ENCODE measurements at regions not wholly inside any gene's neighbourhood (a gene's known extent, or its start where the extent isn't known, plus 50 kb on each side); places are given as distances from the start of the nearest gene placed in this dataset.

DNA sequence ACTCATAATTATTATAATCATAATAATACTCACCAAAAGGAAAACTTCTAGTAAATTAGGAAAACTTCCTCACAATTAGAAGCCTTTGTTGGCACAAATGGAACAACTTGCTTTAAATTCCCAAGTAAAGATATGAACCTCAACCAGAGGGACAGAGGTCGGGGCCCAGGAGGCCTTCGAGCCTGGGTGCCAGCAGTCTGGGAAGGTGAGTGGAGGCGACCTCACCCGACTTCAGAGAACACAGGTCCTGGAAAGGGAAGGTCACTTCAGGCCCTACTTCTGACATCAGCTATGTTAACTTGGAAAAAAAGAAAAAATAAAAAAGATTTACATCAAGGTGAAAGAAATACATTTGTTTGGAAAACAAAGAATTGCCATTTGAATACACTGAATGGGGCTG lies 350.0 kb upstream of the MYT1L start:
- Histone ChIP-seq H3K4me3 (no peak overlapping the region), H3K27ac (no peak overlapping the region), H3K9me3 (no peaks in the 10 kb centered on the region), H3K36me3 (no peaks in the 10 kb centered on the region), H3K27me3 (no peaks in the 10 kb centered on the region), H3K4me1 (no peaks in the 10 kb centered on the region)
- no peak for TF ChIP-seq POLR2A (IDR thresholded peaks at IDR 0.05)
- TF ChIP-seq, protein P1, sequence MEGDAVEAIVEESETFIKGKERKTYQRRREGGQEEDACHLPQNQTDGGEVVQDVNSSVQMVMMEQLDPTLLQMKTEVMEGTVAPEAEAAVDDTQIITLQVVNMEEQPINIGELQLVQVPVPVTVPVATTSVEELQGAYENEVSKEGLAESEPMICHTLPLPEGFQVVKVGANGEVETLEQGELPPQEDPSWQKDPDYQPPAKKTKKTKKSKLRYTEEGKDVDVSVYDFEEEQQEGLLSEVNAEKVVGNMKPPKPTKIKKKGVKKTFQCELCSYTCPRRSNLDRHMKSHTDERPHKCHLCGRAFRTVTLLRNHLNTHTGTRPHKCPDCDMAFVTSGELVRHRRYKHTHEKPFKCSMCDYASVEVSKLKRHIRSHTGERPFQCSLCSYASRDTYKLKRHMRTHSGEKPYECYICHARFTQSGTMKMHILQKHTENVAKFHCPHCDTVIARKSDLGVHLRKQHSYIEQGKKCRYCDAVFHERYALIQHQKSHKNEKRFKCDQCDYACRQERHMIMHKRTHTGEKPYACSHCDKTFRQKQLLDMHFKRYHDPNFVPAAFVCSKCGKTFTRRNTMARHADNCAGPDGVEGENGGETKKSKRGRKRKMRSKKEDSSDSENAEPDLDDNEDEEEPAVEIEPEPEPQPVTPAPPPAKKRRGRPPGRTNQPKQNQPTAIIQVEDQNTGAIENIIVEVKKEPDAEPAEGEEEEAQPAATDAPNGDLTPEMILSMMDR (IDR thresholded peaks at IDR 0.05) = no peak
- intact Hi-C loops (cut with DNase I) = no loop called here
- WGBS, 2 donors = 90 to 92% methylated on average over 4 of the region's 4 CpGs
- DNase-seq = no peak

DNA sequence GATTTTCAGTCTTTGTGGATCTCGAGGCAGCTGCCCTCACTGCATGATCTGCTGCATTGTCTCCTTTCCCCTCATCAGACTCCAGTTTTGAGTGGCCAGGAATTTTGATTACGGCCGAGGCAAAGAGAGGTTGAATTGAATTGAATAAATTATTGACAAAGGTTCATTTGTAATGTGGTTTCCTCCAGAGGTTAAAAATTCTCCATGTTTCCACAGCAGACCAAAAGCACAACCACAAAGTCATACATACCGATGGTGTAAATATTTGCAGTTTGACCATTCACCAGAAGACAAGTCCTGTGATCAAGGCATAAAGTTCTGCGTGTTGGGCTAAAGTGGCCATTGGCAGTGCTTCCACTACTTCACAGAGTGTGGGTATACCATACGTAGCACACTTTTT lies 343.8 kb upstream of the MYT1L start:
- no peak for DNase-seq
- H3K4me3 ChIP-seq = no peak overlapping the region
- WGBS, 2 donors = 77 to 93% methylated on average over 6 of the region's 6 CpGs
- no peaks in the 10 kb centered on the region for H3K27me3 ChIP-seq
- H3K36me3 ChIP-seq = no peaks in the 10 kb centered on the region
- H3K27ac ChIP-seq = no peak overlapping the region
- intact Hi-C loops (cut with DNase I) = no loop called here
- no peaks in the 10 kb centered on the region for H3K4me1 ChIP-seq
- no peak for TF ChIP-seq POLR2A (IDR thresholded peaks at IDR 0.05)
- no peaks in the 10 kb centered on the region for H3K9me3 ChIP-seq

DNA sequence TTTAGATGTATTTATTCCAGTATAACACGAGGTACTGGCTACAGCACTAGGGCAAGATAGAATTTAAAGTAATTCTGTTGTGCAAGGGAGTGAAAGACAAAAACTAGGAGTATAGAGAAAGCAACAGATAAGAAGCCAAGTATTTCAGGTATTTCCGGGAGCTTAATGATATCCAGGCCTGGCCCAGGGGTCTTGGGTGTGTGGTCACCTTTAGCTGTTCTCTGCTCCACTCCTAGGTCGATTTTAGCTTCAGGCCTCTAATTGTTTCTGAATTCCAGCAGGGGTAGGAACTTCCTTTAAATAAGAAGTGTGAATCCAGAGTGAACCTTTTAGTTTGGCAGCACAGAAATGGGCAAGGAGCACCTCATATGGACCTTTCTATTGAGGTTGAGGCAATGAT lies 342.3 kb upstream of the MYT1L start:
- 65 to 66% methylated on average over 3 of the region's 3 CpGs for WGBS, 2 donors
- DNase-seq = no peak
- H3K27me3 ChIP-seq = no peaks in the 10 kb centered on the region

DNA sequence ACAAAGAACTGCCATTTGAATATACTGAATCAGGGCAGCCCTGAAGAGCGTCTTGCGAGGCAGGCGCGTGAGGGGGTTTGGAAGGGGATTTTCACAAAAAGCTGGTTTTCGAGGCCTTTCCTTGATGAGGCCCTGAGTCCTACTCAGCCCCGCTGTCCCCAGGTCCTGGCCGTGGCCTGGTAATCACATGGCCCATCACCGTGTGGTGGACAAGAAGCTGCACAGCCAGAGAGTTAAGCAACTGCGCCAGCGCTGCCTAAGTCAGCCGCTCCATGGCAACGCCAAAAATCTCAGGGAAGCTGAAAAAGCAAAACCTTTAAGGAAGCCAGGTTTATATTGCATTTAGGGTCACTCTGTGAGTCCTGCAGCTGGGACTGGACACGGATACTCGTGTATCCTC lies 341.2 kb upstream of the MYT1L start:
- TF ChIP-seq POLR2A (IDR thresholded peaks at IDR 0.05) = no peak
- TF ChIP-seq, protein P1 (IDR thresholded peaks at IDR 0.05) = no peak

More for the DNA sequence above, 342.3 kb upstream of the MYT1L start:
- Histone ChIP-seq H3K9me3 (no peaks in the 10 kb centered on the region), H3K27ac (no peak overlapping the region), H3K36me3 (no peaks in the 10 kb centered on the region), H3K4me1 (no peaks in the 10 kb centered on the region), H3K4me3 (no peak overlapping the region)
- TF ChIP-seq POLR2A (IDR thresholded peaks at IDR 0.05) = no peak
- TF ChIP-seq, protein P1 (IDR thresholded peaks at IDR 0.05) = no peak
- intact Hi-C loops (cut with DNase I) = no loop called here

DNA sequence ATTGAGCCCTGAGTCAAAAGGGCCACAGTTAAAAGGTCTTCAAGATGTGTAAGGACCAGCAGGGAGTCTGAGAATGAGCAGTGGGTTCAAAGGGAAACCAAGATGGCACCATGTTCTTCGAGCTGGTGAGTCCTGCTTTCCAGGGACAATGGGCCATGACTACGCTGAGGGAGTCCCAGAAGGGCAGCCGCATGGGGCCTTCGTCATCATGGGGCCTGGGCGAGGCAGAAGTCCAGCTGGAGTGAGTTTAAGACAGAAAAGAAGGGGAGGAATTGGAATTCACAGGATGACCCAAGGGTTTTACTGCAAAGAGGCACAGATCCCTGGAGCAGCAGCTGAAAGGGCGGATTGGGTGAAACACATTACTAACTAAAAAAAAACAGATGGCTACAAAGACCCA lies 340.8 kb upstream of the MYT1L start:
- no peak for TF ChIP-seq POLR2A (IDR thresholded peaks at IDR 0.05)
- TF ChIP-seq, protein P1 (IDR thresholded peaks at IDR 0.05) = no peak
- intact Hi-C loops (cut with DNase I) = no loop called here
- Histone ChIP-seq H3K4me3 (no peak overlapping the region), H3K36me3 (no peaks in the 10 kb centered on the region), H3K4me1 (no peaks in the 10 kb centered on the region), H3K27me3 (no peaks in the 10 kb centered on the region), H3K27ac (no peak overlapping the region), H3K9me3 (no peaks in the 10 kb centered on the region)
- no peak for DNase-seq
- 89 to 90% methylated on average over 6 of the region's 6 CpGs for WGBS, 2 donors

More for the DNA sequence above, 341.2 kb upstream of the MYT1L start:
- Histone ChIP-seq H3K9me3 (no peaks in the 10 kb centered on the region), H3K27me3 (no peaks in the 10 kb centered on the region), H3K4me3 (no peak overlapping the region), H3K36me3 (no peaks in the 10 kb centered on the region), H3K27ac (no peak overlapping the region), H3K4me1 (no peaks in the 10 kb centered on the region)
- intact Hi-C loops (cut with DNase I) = no loop called here
- DNase-seq = no peak
- 89 to 90% methylated on average over 8 to 14 of the region's 14 CpGs for WGBS, 2 donors

DNA sequence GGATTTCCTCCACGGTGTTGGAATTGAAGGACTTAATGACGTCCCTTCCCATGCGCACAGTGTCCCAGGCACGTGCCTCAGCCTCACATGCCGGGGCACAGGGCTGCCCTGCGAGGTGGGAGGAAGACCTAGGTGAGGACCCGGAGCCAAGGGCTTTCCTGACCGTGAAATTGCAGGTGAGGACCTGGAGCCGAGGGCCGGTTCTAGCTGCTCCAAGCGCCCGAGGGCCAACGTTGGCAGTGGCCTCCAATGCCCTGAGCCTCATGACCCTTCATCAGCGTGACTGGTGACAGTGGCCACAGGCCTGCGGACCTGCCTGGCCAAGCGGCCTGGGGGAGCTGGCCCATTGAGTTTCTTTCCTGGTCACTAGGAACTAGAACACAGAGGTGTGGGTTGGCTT lies 338.2 kb upstream of the MYT1L start:
- no peak for TF ChIP-seq POLR2A (IDR thresholded peaks at IDR 0.05)
- TF ChIP-seq, protein P1 (IDR thresholded peaks at IDR 0.05) = no peak
- intact Hi-C loops (cut with DNase I) = no loop called here
- Histone ChIP-seq H3K27me3 (no peaks in the 10 kb centered on the region), H3K36me3 (no peaks in the 10 kb centered on the region), H3K4me1 (peaks cover 0 to under 1% (median 0%) of the 10 kb centered on the region in 3 donors), H3K27ac (no peak overlapping the region), H3K4me3 (no peak overlapping the region), H3K9me3 (no peaks in the 10 kb centered on the region)
- WGBS, 2 donors = 84 to 100% methylated on average over 3 to 12 of the region's 16 CpGs
- no peak for DNase-seq
